Hepatocyte (in vitro differentiated cells): ENCODE measurements at regions not wholly inside any gene's neighbourhood (a gene's known extent, or its start where the extent isn't known, plus 50 kb on each side); places are given as distances from the start of the nearest gene placed in this dataset.

Source experiments
- DNase-seq: peaks from one replicate; pipeline ENCODE4 v3.0.0-alpha.2; 2016; ENCODE audit warnings: low spot score
- H2AFZ ChIP-seq: fragments of 200-600 bp; sonication (generic); 2 replicates; pipeline ENCODE4 v1.6.0; 2016; ENCODE audit warnings: antibody characterized with exemption, mild to moderate bottlenecking
- H3K27ac ChIP-seq: fragments of 200-600 bp; sonication (generic); 2 replicates; pipeline ENCODE4 v1.5.1; 2016; ENCODE audit warnings: mild to moderate bottlenecking
- H3K27me3 ChIP-seq: fragments of 200-600 bp; sonication (generic); 2 replicates; pipeline ENCODE4 v1.6.1; 2016
- H3K36me3 ChIP-seq: fragments of 200-600 bp; sonication (generic); replicated peaks from 2 replicates; pipeline ENCODE4 v1.5.1; 2016; ENCODE audit warnings: low read depth; ENCODE audit not compliant: insufficient read depth
- H3K4me1 ChIP-seq: fragments of 200-600 bp; sonication (generic); 2 replicates; pipeline ENCODE4 v1.5.1; 2016; ENCODE audit warnings: mild to moderate bottlenecking, moderate library complexity; ENCODE audit not compliant: insufficient read depth
- H3K4me2 ChIP-seq: fragments of 200-600 bp; sonication (generic); 2 replicates; pipeline ENCODE4 v1.6.0; 2016
- H3K4me3 ChIP-seq: fragments of 200-600 bp; sonication (generic); 2 replicates; pipeline ENCODE4 v1.5.1; 2016; ENCODE audit warnings: mild to moderate bottlenecking
- H3K79me2 ChIP-seq: fragments of 200-600 bp; sonication (generic); 2 replicates; pipeline ENCODE4 v1.6.0; 2017; ENCODE audit warnings: mild to moderate bottlenecking
- H3K9me2 ChIP-seq: fragments of 200-600 bp; sonication (generic); replicated peaks from 2 replicates; pipeline ENCODE4 v1.6.0; 2017; ENCODE audit warnings: mild to moderate bottlenecking; ENCODE audit not compliant: insufficient read depth
- H3K9me3 ChIP-seq: fragments of 200-600 bp; sonication (generic); 2 replicates; pipeline ENCODE4 v1.5.1; 2016; ENCODE audit warnings: low read depth, mild to moderate bottlenecking
- H4K20me1 ChIP-seq: fragments of 200-600 bp; sonication (generic); 2 replicates; pipeline ENCODE4 v1.6.0; 2016; ENCODE audit warnings: mild to moderate bottlenecking; ENCODE audit not compliant: insufficient read depth, poor library complexity, severe bottlenecking
- CTCF ChIP-seq: fragments of 200-600 bp; sonication (generic); IDR thresholded peaks from 2 replicates; pipeline ENCODE4 v1.5.1; 2016; ENCODE audit warnings: antibody characterized with exemption, mild to moderate bottlenecking; ENCODE audit not compliant: poor library complexity
- EZH2 ChIP-seq: fragments of 200-600 bp; sonication (generic); IDR thresholded peaks from 2 replicates; pipeline ENCODE4 v1.6.1; 2016; ENCODE audit warnings: antibody characterized with exemption, mild to moderate bottlenecking, borderline replicate concordance
- EZH2phosphoT487 ChIP-seq: fragments of 200-600 bp; sonication (generic); IDR thresholded peaks from one replicate; pipeline ENCODE4 v1.6.1; 2018; ENCODE audit warnings: antibody characterized with exemption, mild to moderate bottlenecking, low read depth, moderate library complexity; ENCODE audit not compliant: unreplicated experiment, severe bottlenecking
- WGBS: methylation state at CpG from one replicate; pipeline ENCODE4 v1.1.6; 2016; ENCODE audit warnings: low lambda C conversion rate; ENCODE audit errors: missing lambda C conversion rate; 5-methylcytosine and 5-hydroxymethylcytosine counted together

DNA sequence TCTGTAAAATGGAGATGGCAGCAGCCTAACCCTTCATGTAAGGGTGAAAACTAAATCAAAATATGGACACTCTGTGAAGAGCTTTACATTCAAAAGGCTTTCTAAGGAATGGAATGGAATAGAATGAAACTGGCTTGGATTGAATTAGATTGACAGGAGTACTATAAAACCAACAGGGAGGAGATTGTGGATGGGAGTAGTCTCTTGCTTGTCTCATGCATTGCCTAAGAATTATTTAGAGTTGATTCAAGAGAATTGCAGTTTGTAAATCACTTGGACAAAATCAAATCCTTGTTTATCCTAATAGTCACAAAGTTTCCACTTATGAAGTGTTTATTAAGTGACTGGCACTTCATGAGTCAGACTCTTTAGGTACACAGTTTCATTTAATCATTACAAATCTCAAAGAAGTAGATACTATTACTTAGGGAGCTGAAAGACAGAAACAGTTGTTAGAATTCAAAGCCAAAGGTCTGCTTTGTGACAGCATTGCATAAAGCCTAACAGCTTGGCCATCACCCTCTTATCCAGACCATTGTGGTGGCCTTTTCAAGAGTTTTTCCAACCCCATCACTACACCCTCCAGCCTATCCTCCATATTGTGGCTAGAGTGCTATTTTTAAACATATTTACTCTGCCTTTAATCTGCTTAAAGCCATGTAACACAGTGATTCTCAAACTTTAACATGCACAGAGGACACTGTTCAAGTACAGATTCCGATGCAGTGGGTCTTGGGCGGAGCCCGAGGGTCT is 91.9 kb upstream of the GHITM start:
- Histone ChIP-seq H3K4me3 (no peak overlapping the region), H3K4me2 (no peak overlapping the region), H3K36me3 (no peaks in the 10 kb centered on the region), H3K79me2 (no peaks in the 10 kb centered on the region), H3K9me2 (no peaks in the 10 kb centered on the region), H3K4me1 (no peaks in the 10 kb centered on the region), H2AFZ (no peak overlapping the region), H3K9me3 (no peaks in the 10 kb centered on the region), H4K20me1 (no peaks in the 10 kb centered on the region), H3K27me3 (no peaks in the 10 kb centered on the region), H3K27ac (peak overlapping the region; percentile 20)
- DNase-seq, result no peak
- 97% methylated on average over 3 of the region's 3 CpGs for WGBS
- TF ChIP-seq EZH2phosphoT487 (no peak), EZH2 (no peak), CTCF (no peak)

GRCh38 chr10:84049645-84050011 is 89.7 kb upstream of the GHITM start:
- Histone ChIP-seq H2AFZ (no peak overlapping the region), H3K4me2 (no peak overlapping the region), H4K20me1 (no peaks in the 10 kb centered on the region), H3K79me2 (no peaks in the 10 kb centered on the region), H3K9me3 (no peaks in the 10 kb centered on the region), H3K4me1 (no peaks in the 10 kb centered on the region), H3K9me2 (no peaks in the 10 kb centered on the region), H3K27ac (no peak overlapping the region), H3K36me3 (no peaks in the 10 kb centered on the region), H3K27me3 (no peaks in the 10 kb centered on the region), H3K4me3 (no peak overlapping the region)
- no peak for DNase-seq
- TF ChIP-seq EZH2 (no peak), CTCF (no peak), EZH2phosphoT487 (no peak)

GRCh38 chr10:84053626-84054025 is 85.7 kb upstream of the GHITM start:
- TF ChIP-seq EZH2 (no peak), EZH2phosphoT487 (no peak), CTCF (no peak)
- Histone ChIP-seq H2AFZ (no peak overlapping the region), H3K79me2 (no peaks in the 10 kb centered on the region), H3K27me3 (no peaks in the 10 kb centered on the region), H3K4me3 (no peak overlapping the region), H3K36me3 (no peaks in the 10 kb centered on the region), H3K9me3 (no peaks in the 10 kb centered on the region), H3K4me2 (no peak overlapping the region), H4K20me1 (no peaks in the 10 kb centered on the region), H3K27ac (no peak overlapping the region), H3K9me2 (no peaks in the 10 kb centered on the region), H3K4me1 (peaks cover 5% of the 10 kb centered on the region)
- WGBS, result 96% methylated on average over 5 of the region's 5 CpGs
- no peak for DNase-seq
